ENCODE measurements at regions not wholly inside any gene's neighbourhood (a gene's known extent, or its start where the extent isn't known, plus 50 kb on each side); places are given as distances from the start of the nearest gene placed in this dataset.

- no peaks in the 10 kb centered on the region for H3K79me2 ChIP-seq (ENCODE audit: insufficient read depth)
- no peak overlapping the region for H2AFZ ChIP-seq
- WGBS, 2 experiments (ENCODE audit: low coverage in 1 of 2, low lambda C conversion rate in 2 of 2, missing lambda C conversion rate in 2 of 2): 10 to 16% methylated on average over 9 of the region's 9 CpGs
Measured at GRCh38 chr2:122999821-123000220, 1025.3 kb upstream of the CNTNAP5 start.

GRCh38 chr2:123002660-123003248 lies 1022.3 kb upstream of the CNTNAP5 start:
- H3K9ac ChIP-seq: no peak overlapping the region
- H3K4me2 ChIP-seq (ENCODE audit: unreplicated experiment): no peak overlapping the region
- H2AFZ ChIP-seq: no peak overlapping the region
- H3K27me3 ChIP-seq (replicated peaks; ENCODE audit: insufficient read depth): no peaks in the 10 kb centered on the region
- H3K4me3 ChIP-seq: no peak overlapping the region
- no peak overlapping the region for H3K27ac ChIP-seq
- H3K9me3 ChIP-seq (ENCODE audit: low read depth): no peaks in the 10 kb centered on the region
- no peak for DNase-seq
- no peak for TF ChIP-seq EZH2 (IDR thresholded peaks at IDR 0.05; ENCODE audit: insufficient read depth, poor library complexity, severe bottlenecking)
- no peak for TF ChIP-seq EZH2phosphoT487 (IDR thresholded peaks at IDR 0.05; ENCODE audit: insufficient read depth, low read depth)
- in situ Hi-C loops (cut with MboI): no loop called here
- no peaks in the 10 kb centered on the region for H3K79me2 ChIP-seq (ENCODE audit: insufficient read depth)
- H3K9me2 ChIP-seq (ENCODE audit: insufficient read depth): no peaks in the 10 kb centered on the region
- no peaks in the 10 kb centered on the region for H4K20me1 ChIP-seq (ENCODE audit: insufficient read depth)
- no peaks in the 10 kb centered on the region for H3K36me3 ChIP-seq (ENCODE audit: low read depth)
- no peaks in the 10 kb centered on the region for H3F3A ChIP-seq (ENCODE audit: insufficient read depth)
- 8 to 13% methylated on average over 3 of the region's 3 CpGs for WGBS, 2 experiments (ENCODE audit: low coverage in 1 of 2, low lambda C conversion rate in 2 of 2, missing lambda C conversion rate in 2 of 2)
- no peaks in the 10 kb centered on the region for H3K4me1 ChIP-seq (ENCODE audit: insufficient read depth)

More at GRCh38 chr2:122999821-123000220, 1025.3 kb upstream of the CNTNAP5 start:
- no peaks in the 10 kb centered on the region for H4K20me1 ChIP-seq (ENCODE audit: insufficient read depth)
- no peaks in the 10 kb centered on the region for H3F3A ChIP-seq (ENCODE audit: insufficient read depth)
- no peaks in the 10 kb centered on the region for H3K9me3 ChIP-seq (ENCODE audit: low read depth)
- no peaks in the 10 kb centered on the region for H3K9me2 ChIP-seq (ENCODE audit: insufficient read depth)
- H3K4me1 ChIP-seq (ENCODE audit: insufficient read depth): no peaks in the 10 kb centered on the region
- in situ Hi-C loops (cut with MboI): no loop called here
- no peak overlapping the region for H3K9ac ChIP-seq
- no peak overlapping the region for H3K27ac ChIP-seq
- H3K4me2 ChIP-seq (ENCODE audit: unreplicated experiment): no peak overlapping the region
- H3K4me3 ChIP-seq: no peak overlapping the region
- H3K36me3 ChIP-seq (ENCODE audit: low read depth): no peaks in the 10 kb centered on the region
- no peak for DNase-seq
- TF ChIP-seq EZH2 (IDR thresholded peaks at IDR 0.05; ENCODE audit: insufficient read depth, poor library complexity, severe bottlenecking) (no peak), EZH2phosphoT487 (IDR thresholded peaks at IDR 0.05; ENCODE audit: insufficient read depth, low read depth) (no peak)
- H3K27me3 ChIP-seq (replicated peaks; ENCODE audit: insufficient read depth): no peaks in the 10 kb centered on the region

- no peak overlapping the region for H3K27ac ChIP-seq
- no peak for DNase-seq
- in situ Hi-C loops (cut with MboI): no loop called here
- H3K4me1 ChIP-seq (ENCODE audit: insufficient read depth): no peaks in the 10 kb centered on the region
- H3F3A ChIP-seq (ENCODE audit: insufficient read depth): no peaks in the 10 kb centered on the region
- no peaks in the 10 kb centered on the region for H3K9me3 ChIP-seq (ENCODE audit: low read depth)
- TF ChIP-seq EZH2 (IDR thresholded peaks at IDR 0.05; ENCODE audit: insufficient read depth, poor library complexity, severe bottlenecking) (no peak), EZH2phosphoT487 (IDR thresholded peaks at IDR 0.05; ENCODE audit: insufficient read depth, low read depth) (no peak)
- no peaks in the 10 kb centered on the region for H3K9me2 ChIP-seq (ENCODE audit: insufficient read depth)
- H3K4me2 ChIP-seq (ENCODE audit: unreplicated experiment): no peak overlapping the region
- no peaks in the 10 kb centered on the region for H4K20me1 ChIP-seq (ENCODE audit: insufficient read depth)
- H3K36me3 ChIP-seq (ENCODE audit: low read depth): no peaks in the 10 kb centered on the region
- H3K9ac ChIP-seq: no peak overlapping the region
- 11 to 16% methylated on average over 2 of the region's 2 CpGs for whole genome bisulfite sequencing, 2 experiments (ENCODE audit: low coverage in 1 of 2, low lambda C conversion rate in 2 of 2, missing lambda C conversion rate in 2 of 2)
- H3K4me3 ChIP-seq: no peak overlapping the region
- no peak overlapping the region for H2AFZ ChIP-seq
- no peaks in the 10 kb centered on the region for H3K27me3 ChIP-seq (replicated peaks; ENCODE audit: insufficient read depth)
- no peaks in the 10 kb centered on the region for H3K79me2 ChIP-seq (ENCODE audit: insufficient read depth)
Measured at GRCh38 chr2:123015186-123015585, 1009.9 kb upstream of the CNTNAP5 start.

- H3K9ac ChIP-seq: no peak overlapping the region
- H3K9me2 ChIP-seq (ENCODE audit: insufficient read depth): no peaks in the 10 kb centered on the region
- in situ Hi-C loops (cut with MboI): no loop called here
- 0 to 6% methylated on average over 1 of the region's 1 CpG for WGBS, 2 experiments (ENCODE audit: low coverage in 1 of 2, low lambda C conversion rate in 2 of 2, missing lambda C conversion rate in 2 of 2)
- no peak overlapping the region for H3K4me3 ChIP-seq
- no peak for TF ChIP-seq EZH2phosphoT487 (IDR thresholded peaks at IDR 0.05; ENCODE audit: insufficient read depth, low read depth)
- TF ChIP-seq EZH2 (IDR thresholded peaks at IDR 0.05; ENCODE audit: insufficient read depth, poor library complexity, severe bottlenecking): no peak
- H3K4me1 ChIP-seq (ENCODE audit: insufficient read depth): no peaks in the 10 kb centered on the region
- no peaks in the 10 kb centered on the region for H3K36me3 ChIP-seq (ENCODE audit: low read depth)
- H2AFZ ChIP-seq: no peak overlapping the region
- no peak for DNase-seq
- no peaks in the 10 kb centered on the region for H3F3A ChIP-seq (ENCODE audit: insufficient read depth)
- H4K20me1 ChIP-seq (ENCODE audit: insufficient read depth): no peaks in the 10 kb centered on the region
- H3K27ac ChIP-seq: no peak overlapping the region
- no peak overlapping the region for H3K4me2 ChIP-seq (ENCODE audit: unreplicated experiment)
- H3K79me2 ChIP-seq (ENCODE audit: insufficient read depth): no peaks in the 10 kb centered on the region
- no peaks in the 10 kb centered on the region for H3K9me3 ChIP-seq (ENCODE audit: low read depth)
- no peaks in the 10 kb centered on the region for H3K27me3 ChIP-seq (replicated peaks; ENCODE audit: insufficient read depth)
Measured at GRCh38 chr2:123035541-123035940, 989.5 kb upstream of the CNTNAP5 start.

- H4K20me1 ChIP-seq (ENCODE audit: insufficient read depth): no peaks in the 10 kb centered on the region
- no peak overlapping the region for H3K4me2 ChIP-seq (ENCODE audit: unreplicated experiment)
- H3F3A ChIP-seq (ENCODE audit: insufficient read depth): no peaks in the 10 kb centered on the region
- H3K27ac ChIP-seq: no peak overlapping the region
- H3K9me3 ChIP-seq (ENCODE audit: low read depth): no peaks in the 10 kb centered on the region
- H3K9ac ChIP-seq: no peak overlapping the region
- H3K9me2 ChIP-seq (ENCODE audit: insufficient read depth): no peaks in the 10 kb centered on the region
- H3K4me3 ChIP-seq: no peak overlapping the region
- TF ChIP-seq EZH2 (IDR thresholded peaks at IDR 0.05; ENCODE audit: insufficient read depth, poor library complexity, severe bottlenecking) (no peak), EZH2phosphoT487 (IDR thresholded peaks at IDR 0.05; ENCODE audit: insufficient read depth, low read depth) (no peak)
- DNase-seq: no peak
- H3K27me3 ChIP-seq (replicated peaks; ENCODE audit: insufficient read depth): no peaks in the 10 kb centered on the region
- H3K36me3 ChIP-seq (ENCODE audit: low read depth): no peaks in the 10 kb centered on the region
- H3K4me1 ChIP-seq (ENCODE audit: insufficient read depth): no peaks in the 10 kb centered on the region
- H2AFZ ChIP-seq: no peak overlapping the region
- no peaks in the 10 kb centered on the region for H3K79me2 ChIP-seq (ENCODE audit: insufficient read depth)
- in situ Hi-C loops (cut with MboI): no loop called here
Measured at GRCh38 chr2:123036300-123036699, 988.8 kb upstream of the CNTNAP5 start.
